IMR-90 (cell line): ENCODE measurements at regions not wholly inside any gene's neighbourhood (a gene's known extent, or its start where the extent isn't known, plus 50 kb on each side); places are given as distances from the start of the nearest gene placed in this dataset.

Experiments
- ATAC-seq: fragments of 200-7000 bp; cut with Tn5 transposase; 2 replicates; pipeline ENCODE4 v1.9.1; 2020; ENCODE audit warnings: low read depth, mild to moderate bottlenecking, moderate library complexity
- BruUV-seq: library from RNA; stranded (reverse); fragments of 400-500 nt; replicated peaks from 2 replicates; lab custom pipeline; 2021; lab: Mats Ljungman, UMichigan
- CTCF ChIA-PET: fragments of 300-600 bp; formaldehyde crosslinking; extraction: SDS; loops from one replicate; lab custom pipeline; 2021; ENCODE audit warnings: antibody characterized with exemption; lab: Yijun Ruan, JAX
- POLR2A ChIA-PET: fragments of 300-600 bp; sonication (Branson Sonifier 250); formaldehyde crosslinking; loops from one replicate; lab custom pipeline; 2022; ENCODE audit warnings: antibody characterized with exemption; ENCODE audit not compliant: unreplicated experiment; lab: Charles Lee
- DNase-seq: peaks from one replicate; pipeline ENCODE4 v3.0.0; 2013
- H2AFZ ChIP-seq: replicated peaks from 2 replicates; pipeline ENCODE3; 2013; ENCODE audit warnings: low read length, mild to moderate bottlenecking; ENCODE audit not compliant: poor library complexity
- H2AK5ac ChIP-seq: 2 replicates; pipeline ENCODE4 v1.6.1; 2013; ENCODE audit warnings: low read depth, low read length, inconsistent platforms
- H2AK9ac ChIP-seq: replicated peaks from 2 replicates; pipeline ENCODE3; 2013; ENCODE audit warnings: mild to moderate bottlenecking, low read depth, low read length, moderate library complexity; ENCODE audit not compliant: poor library complexity
- H2BK120ac ChIP-seq: 2 replicates; pipeline ENCODE4 v1.6.1; 2013; ENCODE audit warnings: low read depth, low read length, inconsistent platforms
- H2BK15ac ChIP-seq: 3 replicates; pipeline ENCODE4 v1.6.1; 2013; ENCODE audit warnings: low read depth, low read length, inconsistent platforms
- H2BK20ac ChIP-seq: 2 replicates; pipeline ENCODE4 v1.6.1; 2013; ENCODE audit warnings: low read depth, mild to moderate bottlenecking, inconsistent platforms, low read length, moderate library complexity
- H2BK5ac ChIP-seq: 2 replicates; pipeline ENCODE4 v1.6.1; 2013; ENCODE audit warnings: mild to moderate bottlenecking, low read depth, low read length, inconsistent platforms; ENCODE audit not compliant: poor library complexity, severe bottlenecking
- H3K14ac ChIP-seq: replicated peaks from 2 replicates; pipeline ENCODE4 v1.6.1; 2013; ENCODE audit warnings: low read depth, low read length, inconsistent platforms
- H3K18ac ChIP-seq: 2 replicates; pipeline ENCODE4 v1.6.1; 2013; ENCODE audit warnings: low read depth, low read length, control low read depth
- H3K23ac ChIP-seq: 2 replicates; pipeline ENCODE4 v1.6.1; 2013; ENCODE audit warnings: low read depth, low read length, inconsistent platforms
- H3K27ac ChIP-seq: 2 replicates; pipeline ENCODE4 v1.5.1; 2013; ENCODE audit warnings: mild to moderate bottlenecking, control low read depth, low read length; ENCODE audit not compliant: insufficient read depth
- H3K27me3 ChIP-seq: 2 replicates; pipeline ENCODE4 v1.6.1; 2013; ENCODE audit warnings: low read length; ENCODE audit not compliant: control insufficient read depth, insufficient read depth
- H3K36me3 ChIP-seq: 2 replicates; pipeline ENCODE4 v1.6.1; 2013; ENCODE audit warnings: low read length, mixed read lengths; ENCODE audit not compliant: control insufficient read depth, insufficient read depth
- H3K4ac ChIP-seq: 2 replicates; pipeline ENCODE4 v1.6.1; 2013; ENCODE audit warnings: low read depth, low read length, inconsistent platforms
- H3K4me1 ChIP-seq: 2 replicates; pipeline ENCODE4 v1.6.1; 2013; ENCODE audit warnings: low read length, mixed read lengths; ENCODE audit not compliant: control insufficient read depth, insufficient read depth
- H3K4me2 ChIP-seq: 2 replicates; pipeline ENCODE4 v1.6.1; 2013; ENCODE audit warnings: low read depth, mild to moderate bottlenecking, control low read depth, low read length, moderate library complexity
- H3K4me3 ChIP-seq: 2 replicates; pipeline ENCODE4 v1.5.1; 2013; ENCODE audit warnings: low read depth, mild to moderate bottlenecking, control low read depth, low read length, moderate library complexity; ENCODE audit not compliant: insufficient read depth
- H3K56ac ChIP-seq: 2 replicates; pipeline ENCODE4 v1.6.1; 2013; ENCODE audit warnings: low read length, inconsistent platforms; ENCODE audit not compliant: insufficient read depth; ENCODE audit errors: extremely low read depth
- H3K79me1 ChIP-seq, 2 experiments: 2 replicates each; pipeline ENCODE4 v1.6.1; 2013; ENCODE audit warnings: low read length in 2 of 2, inconsistent platforms in 1 of 2, low read depth in 1 of 2
- H3K9ac ChIP-seq: 2 replicates; pipeline ENCODE4 v1.6.1; 2013; ENCODE audit warnings: low read depth, low read length, control low read depth
- H3K9me1 ChIP-seq: 2 replicates; pipeline ENCODE4 v1.6.1; 2013; ENCODE audit warnings: low read length, inconsistent platforms; ENCODE audit not compliant: insufficient read depth
- H3K9me3 ChIP-seq: 2 replicates; pipeline ENCODE4 v1.6.1; 2013; ENCODE audit warnings: low read length; ENCODE audit not compliant: control insufficient read depth, insufficient read depth
- H4K20me1 ChIP-seq: 2 replicates; pipeline ENCODE4 v1.6.1; 2013; ENCODE audit warnings: low read length, inconsistent platforms; ENCODE audit not compliant: insufficient read depth
- H4K5ac ChIP-seq: 2 replicates; pipeline ENCODE4 v1.6.1; 2013; ENCODE audit warnings: mild to moderate bottlenecking, low read depth, low read length, control low read depth
- H4K8ac ChIP-seq, 2 experiments: 2 replicates each; pipeline ENCODE4 v1.6.1; 2013; ENCODE audit warnings: low read depth in 2 of 2, low read length in 2 of 2, control low read depth in 1 of 2, inconsistent platforms in 1 of 2
- H4K91ac ChIP-seq: 2 replicates; pipeline ENCODE4 v1.6.1; 2013; ENCODE audit warnings: low read depth, low read length, inconsistent platforms; ENCODE audit not compliant: insufficient read depth
- BHLHE40 ChIP-seq: fragments of 150-350 bp; IDR thresholded peaks from 2 replicates; pipeline ENCODE4 v1.6.1; 2016; ENCODE audit warnings: mild to moderate bottlenecking, low read depth, low read length
- CEBPB ChIP-seq: IDR thresholded peaks from 2 replicates; pipeline ENCODE4 v1.6.1; 2012; ENCODE audit warnings: low read depth, low read length, improper control_type of control experiment
- FOS ChIP-seq: fragments of 150-350 bp; IDR thresholded peaks from 2 replicates; pipeline ENCODE4 v1.6.1; 2016; ENCODE audit warnings: low read depth, low read length
- MAFK ChIP-seq: IDR thresholded peaks from 2 replicates; pipeline ENCODE4 v1.6.1; 2012; ENCODE audit warnings: low read depth, low read length, improper control_type of control experiment
- MAZ ChIP-seq: IDR thresholded peaks from 2 replicates; pipeline ENCODE4 v1.6.1; 2012; ENCODE audit warnings: low read depth, mild to moderate bottlenecking, low read length, improper control_type of control experiment, moderate library complexity, borderline replicate concordance
- MXI1 ChIP-seq: IDR thresholded peaks from 2 replicates; pipeline ENCODE4 v1.6.1; 2012; ENCODE audit warnings: low read depth, mild to moderate bottlenecking, low read length, moderate library complexity, borderline replicate concordance
- POLR2A ChIP-seq: IDR thresholded peaks from 2 replicates; pipeline ENCODE4 v1.6.1; 2012; ENCODE audit warnings: mild to moderate bottlenecking, low read depth, low read length
- RAD21 ChIP-seq: IDR thresholded peaks from 2 replicates; pipeline ENCODE4 v1.6.1; 2012; ENCODE audit warnings: low read length, improper control_type of control experiment
- dilution Hi-C: fragments of 300-500 bp; cut with HindIII; formaldehyde crosslinking; loops from one replicate; pipeline ENCODE4 v1.14.3; 2018; ENCODE audit warnings: low sequenced_read_pairs; ENCODE audit not compliant: unreplicated experiment
- in situ Hi-C: fragments of 300-500 bp; cut with MboI; formaldehyde crosslinking; loops from 3 replicates; pipeline ENCODE4 v1.14.3; 2019; ENCODE audit warnings: low sequenced_read_pairs, inconsistent platforms, mixed read lengths
- intact Hi-C: fragments of 100-400 bp; cut with micrococcal nuclease; formaldehyde crosslinking; loops from 2 replicates; pipeline ENCODE4 v1.10.0; 2022
- TF ChIP-seq, protein P1 (sequence below): fragments of 150-350 bp; IDR thresholded peaks from 2 replicates; pipeline ENCODE4 v1.6.1; 2017; ENCODE audit warnings: mild to moderate bottlenecking, antibody characterized with exemption, low read length, low read depth
- TF ChIP-seq, protein P2 (sequence below): conservative IDR thresholded peaks from 2 replicates; pipeline ENCODE4 v1.5.1; 2012; ENCODE audit warnings: mild to moderate bottlenecking, low read depth, low read length, improper control_type of control experiment

DNA sequence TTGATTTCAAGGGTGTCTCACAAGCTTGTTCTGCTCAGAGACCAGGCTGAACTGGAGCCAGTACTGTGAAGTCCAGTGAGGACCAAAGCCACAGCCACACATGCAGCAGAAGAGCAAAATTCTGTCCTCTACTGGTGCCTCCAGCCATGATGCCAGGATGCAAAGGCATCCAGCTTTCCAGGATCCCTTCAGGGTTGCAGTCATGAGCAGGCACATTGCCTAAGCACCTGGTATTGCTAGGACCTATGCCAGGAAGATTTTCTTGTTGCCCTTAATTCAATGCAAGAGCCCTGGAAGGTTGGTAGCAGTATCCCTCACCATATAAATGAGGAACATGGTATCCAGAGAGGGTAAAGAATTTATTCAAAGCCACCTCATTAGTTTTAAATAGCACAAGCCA lies 78.9 kb upstream of the CYRIA start:
- ChIA-PET CTCF (no interaction called here), POLR2A (no interaction called here)
- no peak overlapping the region for H3K23ac ChIP-seq
- no peak overlapping the region for H3K4ac ChIP-seq
- no peak overlapping the region for H4K5ac ChIP-seq
- H3K18ac ChIP-seq, result no peak overlapping the region
- no peak overlapping the region for H2BK5ac ChIP-seq
- no peak overlapping the region for H4K8ac ChIP-seq
- H4K20me1 ChIP-seq, result no peaks in the 10 kb centered on the region
- no peak overlapping the region for H2AK9ac ChIP-seq
- no peak overlapping the region for H3K14ac ChIP-seq
- no peak for TF ChIP-seq POLR2A
- TF ChIP-seq BHLHE40, result no peak
- no peak for TF ChIP-seq FOS
- TF ChIP-seq, protein P1, sequence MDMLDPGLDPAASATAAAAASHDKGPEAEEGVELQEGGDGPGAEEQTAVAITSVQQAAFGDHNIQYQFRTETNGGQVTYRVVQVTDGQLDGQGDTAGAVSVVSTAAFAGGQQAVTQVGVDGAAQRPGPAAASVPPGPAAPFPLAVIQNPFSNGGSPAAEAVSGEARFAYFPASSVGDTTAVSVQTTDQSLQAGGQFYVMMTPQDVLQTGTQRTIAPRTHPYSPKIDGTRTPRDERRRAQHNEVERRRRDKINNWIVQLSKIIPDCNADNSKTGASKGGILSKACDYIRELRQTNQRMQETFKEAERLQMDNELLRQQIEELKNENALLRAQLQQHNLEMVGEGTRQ, result no peak
- no peak for TF ChIP-seq MXI1
- TF ChIP-seq MAFK, result no peak
- TF ChIP-seq, protein P2, sequence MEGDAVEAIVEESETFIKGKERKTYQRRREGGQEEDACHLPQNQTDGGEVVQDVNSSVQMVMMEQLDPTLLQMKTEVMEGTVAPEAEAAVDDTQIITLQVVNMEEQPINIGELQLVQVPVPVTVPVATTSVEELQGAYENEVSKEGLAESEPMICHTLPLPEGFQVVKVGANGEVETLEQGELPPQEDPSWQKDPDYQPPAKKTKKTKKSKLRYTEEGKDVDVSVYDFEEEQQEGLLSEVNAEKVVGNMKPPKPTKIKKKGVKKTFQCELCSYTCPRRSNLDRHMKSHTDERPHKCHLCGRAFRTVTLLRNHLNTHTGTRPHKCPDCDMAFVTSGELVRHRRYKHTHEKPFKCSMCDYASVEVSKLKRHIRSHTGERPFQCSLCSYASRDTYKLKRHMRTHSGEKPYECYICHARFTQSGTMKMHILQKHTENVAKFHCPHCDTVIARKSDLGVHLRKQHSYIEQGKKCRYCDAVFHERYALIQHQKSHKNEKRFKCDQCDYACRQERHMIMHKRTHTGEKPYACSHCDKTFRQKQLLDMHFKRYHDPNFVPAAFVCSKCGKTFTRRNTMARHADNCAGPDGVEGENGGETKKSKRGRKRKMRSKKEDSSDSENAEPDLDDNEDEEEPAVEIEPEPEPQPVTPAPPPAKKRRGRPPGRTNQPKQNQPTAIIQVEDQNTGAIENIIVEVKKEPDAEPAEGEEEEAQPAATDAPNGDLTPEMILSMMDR, result no peak
- no peak for TF ChIP-seq CEBPB
- TF ChIP-seq MAZ, result no peak
- TF ChIP-seq RAD21, result no peak
- H2BK15ac ChIP-seq, result no peak overlapping the region
- no peaks in the 10 kb centered on the region for H3K36me3 ChIP-seq
- in situ Hi-C loops (no loop called here), dilution Hi-C loops (no loop called here), intact Hi-C loops (no loop called here)
- no peak overlapping the region for H4K91ac ChIP-seq
- H3K4me2 ChIP-seq, result no peak overlapping the region
- H3K9ac ChIP-seq, result no peak overlapping the region
- no peak overlapping the region for H2AFZ ChIP-seq
- H3K4me1 ChIP-seq, result no peaks in the 10 kb centered on the region
- no peak overlapping the region for H3K4me3 ChIP-seq
- no peaks in the 10 kb centered on the region for H3K79me1 ChIP-seq
- H3K27ac ChIP-seq, result no peak overlapping the region
- BruUV-seq, result no TSS peak
- H2AK5ac ChIP-seq, result no peak overlapping the region
- H3K9me1 ChIP-seq, result no peaks in the 10 kb centered on the region
- no peak overlapping the region for H3K56ac ChIP-seq
- H3K27me3 ChIP-seq, result no peaks in the 10 kb centered on the region
- no peaks in the 10 kb centered on the region for H3K9me3 ChIP-seq
- H2BK120ac ChIP-seq, result no peak overlapping the region
- no peak for ATAC-seq
- H2BK20ac ChIP-seq, result no peak overlapping the region
- DNase-seq, result no peak
